ENCODE measurements at regions not wholly inside any gene's neighbourhood (a gene's known extent, or its start where the extent isn't known, plus 50 kb on each side); places are given as distances from the start of the nearest gene placed in this dataset.

GRCh38 chr12:116687888-116688287 lies 50.0 kb downstream of the SPRING1 start:
- Histone ChIP-seq H3K9ac (ENCODE audit: low read length) (no peak overlapping the region), H2AK5ac (ENCODE audit: low read length) (no peak overlapping the region), H2BK15ac (replicated peaks; ENCODE audit: low read depth) (no peak overlapping the region), H3K27ac (ENCODE audit: low read depth, low read length) (no peak overlapping the region), H2BK5ac (ENCODE audit: low read length) (no peak overlapping the region), H4K5ac (ENCODE audit: low read length) (peak overlapping the region; percentile 84), H3K4me1 (ENCODE audit: control insufficient read depth, low read depth, low read length) (no peaks in the 10 kb centered on the region), H3K23ac (ENCODE audit: low read length) (no peak overlapping the region), H2BK120ac (ENCODE audit: low read depth, low read length) (no peak overlapping the region), H3K4me3 (ENCODE audit: low read length) (no peak overlapping the region), H3K56ac (ENCODE audit: low read length) (peak overlapping the region; percentile 22), H4K8ac (ENCODE audit: low read depth, low read length) (no peak overlapping the region), H3K4me2 (ENCODE audit: low read length) (no peak overlapping the region), H3K79me2 (ENCODE audit: control insufficient read depth, insufficient read depth, low read length) (no peaks in the 10 kb centered on the region), H3K4ac (ENCODE audit: low read depth, low read length) (no peak overlapping the region), H3K36me3 (ENCODE audit: control insufficient read depth, insufficient read depth, low read length) (no peaks in the 10 kb centered on the region), H3K27me3 (ENCODE audit: insufficient read depth, low read length, poor library complexity) (no peaks in the 10 kb centered on the region), H3K18ac (ENCODE audit: low read length) (no peak overlapping the region), H3K79me1 (ENCODE audit: low read length) (no peaks in the 10 kb centered on the region)
- peak; percentile 95 for DNase-seq
- no CpG with 5 or more reads among the region's 11 CpGs for WGBS (ENCODE audit: extremely low coverage, insufficient coverage, low lambda C conversion rate)

GRCh38 chr12:116684891-116685290 lies 53.0 kb downstream of the SPRING1 start:
- Histone ChIP-seq H2BK5ac (ENCODE audit: low read length) (no peak overlapping the region), H4K5ac (ENCODE audit: low read length) (no peak overlapping the region), H2AK5ac (ENCODE audit: low read length) (no peak overlapping the region), H3K4ac (ENCODE audit: low read depth, low read length) (no peak overlapping the region), H3K56ac (ENCODE audit: low read length) (no peak overlapping the region), H3K27ac (ENCODE audit: low read depth, low read length) (no peak overlapping the region), H3K18ac (ENCODE audit: low read length) (no peak overlapping the region), H3K4me2 (ENCODE audit: low read length) (no peak overlapping the region), H2BK120ac (ENCODE audit: low read depth, low read length) (no peak overlapping the region), H3K36me3 (ENCODE audit: control insufficient read depth, insufficient read depth, low read length) (no peaks in the 10 kb centered on the region), H3K9ac (ENCODE audit: low read length) (no peak overlapping the region), H4K8ac (ENCODE audit: low read depth, low read length) (no peak overlapping the region), H3K27me3 (ENCODE audit: insufficient read depth, low read length, poor library complexity) (no peaks in the 10 kb centered on the region), H3K23ac (ENCODE audit: low read length) (no peak overlapping the region), H2BK15ac (replicated peaks; ENCODE audit: low read depth) (no peak overlapping the region), H3K4me3 (ENCODE audit: low read length) (no peak overlapping the region), H3K79me1 (ENCODE audit: low read length) (no peaks in the 10 kb centered on the region), H3K4me1 (ENCODE audit: control insufficient read depth, low read depth, low read length) (no peaks in the 10 kb centered on the region), H3K79me2 (ENCODE audit: control insufficient read depth, insufficient read depth, low read length) (no peaks in the 10 kb centered on the region)
- no CpG with 5 or more reads among the region's 3 CpGs for WGBS (ENCODE audit: extremely low coverage, insufficient coverage, low lambda C conversion rate)
- DNase-seq, result no peak

- no peak for DNase-seq
Measured at GRCh38 chr12:116677202-116677661, 60.6 kb downstream of the SPRING1 start.

GRCh38 chr12:116675339-116676107 lies 62.3 kb downstream of the SPRING1 start:
- no peak overlapping the region for H3K27ac ChIP-seq (ENCODE audit: low read depth, low read length)
- no peak overlapping the region for H2BK120ac ChIP-seq (ENCODE audit: low read depth, low read length)
- no peak overlapping the region for H3K4me2 ChIP-seq (ENCODE audit: low read length)
- no CpG with 5 or more reads among the region's 18 CpGs for WGBS (ENCODE audit: extremely low coverage, insufficient coverage, low lambda C conversion rate)
- H2BK5ac ChIP-seq (ENCODE audit: low read length), result no peak overlapping the region
- no peak for DNase-seq
- H4K8ac ChIP-seq (ENCODE audit: low read depth, low read length), result no peak overlapping the region
- no peak overlapping the region for H2BK15ac ChIP-seq (replicated peaks; ENCODE audit: low read depth)
- no peaks in the 10 kb centered on the region for H3K36me3 ChIP-seq (ENCODE audit: control insufficient read depth, insufficient read depth, low read length)
- no peaks in the 10 kb centered on the region for H3K79me2 ChIP-seq (ENCODE audit: control insufficient read depth, insufficient read depth, low read length)
- no peak overlapping the region for H3K56ac ChIP-seq (ENCODE audit: low read length)
- H3K4ac ChIP-seq (ENCODE audit: low read depth, low read length), result peak overlapping the region; percentile 74
- no peaks in the 10 kb centered on the region for H3K4me1 ChIP-seq (ENCODE audit: control insufficient read depth, low read depth, low read length)
- H3K9ac ChIP-seq (ENCODE audit: low read length), result no peak overlapping the region
- no peaks in the 10 kb centered on the region for H3K79me1 ChIP-seq (ENCODE audit: low read length)
- H3K23ac ChIP-seq (ENCODE audit: low read length), result no peak overlapping the region
- H3K27me3 ChIP-seq (ENCODE audit: insufficient read depth, low read length, poor library complexity), result no peaks in the 10 kb centered on the region
- no peak overlapping the region for H4K5ac ChIP-seq (ENCODE audit: low read length)
- H3K4me3 ChIP-seq (ENCODE audit: low read length), result no peak overlapping the region
- no peak overlapping the region for H2AK5ac ChIP-seq (ENCODE audit: low read length)
- no peak overlapping the region for H3K18ac ChIP-seq (ENCODE audit: low read length)

More at GRCh38 chr12:116677202-116677661, 60.6 kb downstream of the SPRING1 start:
- no peak overlapping the region for H3K4ac ChIP-seq (ENCODE audit: low read depth, low read length)
- H3K27me3 ChIP-seq (ENCODE audit: insufficient read depth, low read length, poor library complexity), result no peaks in the 10 kb centered on the region
- no peak overlapping the region for H4K8ac ChIP-seq (ENCODE audit: low read depth, low read length)
- no peak overlapping the region for H3K56ac ChIP-seq (ENCODE audit: low read length)
- no peaks in the 10 kb centered on the region for H3K4me1 ChIP-seq (ENCODE audit: control insufficient read depth, low read depth, low read length)
- H2AK5ac ChIP-seq (ENCODE audit: low read length), result no peak overlapping the region
- WGBS (ENCODE audit: extremely low coverage, insufficient coverage, low lambda C conversion rate), result no CpG with 5 or more reads among the region's 4 CpGs
- no peak overlapping the region for H3K27ac ChIP-seq (ENCODE audit: low read depth, low read length)
- H3K18ac ChIP-seq (ENCODE audit: low read length), result no peak overlapping the region
- no peak overlapping the region for H4K5ac ChIP-seq (ENCODE audit: low read length)
- no peak overlapping the region for H3K9ac ChIP-seq (ENCODE audit: low read length)
- no peaks in the 10 kb centered on the region for H3K79me2 ChIP-seq (ENCODE audit: control insufficient read depth, insufficient read depth, low read length)
- no peaks in the 10 kb centered on the region for H3K79me1 ChIP-seq (ENCODE audit: low read length)
- no peak overlapping the region for H2BK120ac ChIP-seq (ENCODE audit: low read depth, low read length)
- no peak overlapping the region for H2BK5ac ChIP-seq (ENCODE audit: low read length)
- H3K23ac ChIP-seq (ENCODE audit: low read length), result no peak overlapping the region
- no peak overlapping the region for H3K4me2 ChIP-seq (ENCODE audit: low read length)
- H3K4me3 ChIP-seq (ENCODE audit: low read length), result no peak overlapping the region
- H2BK15ac ChIP-seq (replicated peaks; ENCODE audit: low read depth), result no peak overlapping the region
- no peaks in the 10 kb centered on the region for H3K36me3 ChIP-seq (ENCODE audit: control insufficient read depth, insufficient read depth, low read length)

- peak overlapping the region; percentile 15 for H2BK120ac ChIP-seq (ENCODE audit: low read depth, low read length)
- no peak for DNase-seq
- H4K8ac ChIP-seq (ENCODE audit: low read depth, low read length), result no peak overlapping the region
- no peak overlapping the region for H2BK15ac ChIP-seq (replicated peaks; ENCODE audit: low read depth)
- no peak overlapping the region for H3K27ac ChIP-seq (ENCODE audit: low read depth, low read length)
- no peak overlapping the region for H2BK5ac ChIP-seq (ENCODE audit: low read length)
- no CpG with 5 or more reads among the region's 5 CpGs for WGBS (ENCODE audit: extremely low coverage, insufficient coverage, low lambda C conversion rate)
- no peak overlapping the region for H3K9ac ChIP-seq (ENCODE audit: low read length)
- no peaks in the 10 kb centered on the region for H3K79me1 ChIP-seq (ENCODE audit: low read length)
- no peak overlapping the region for H3K18ac ChIP-seq (ENCODE audit: low read length)
- no peak overlapping the region for H3K4me2 ChIP-seq (ENCODE audit: low read length)
- no peak overlapping the region for H2AK5ac ChIP-seq (ENCODE audit: low read length)
- H3K56ac ChIP-seq (ENCODE audit: low read length), result no peak overlapping the region
- no peak overlapping the region for H3K23ac ChIP-seq (ENCODE audit: low read length)
- no peaks in the 10 kb centered on the region for H3K79me2 ChIP-seq (ENCODE audit: control insufficient read depth, insufficient read depth, low read length)
- H3K27me3 ChIP-seq (ENCODE audit: insufficient read depth, low read length, poor library complexity), result no peaks in the 10 kb centered on the region
- no peaks in the 10 kb centered on the region for H3K36me3 ChIP-seq (ENCODE audit: control insufficient read depth, insufficient read depth, low read length)
- H3K4me3 ChIP-seq (ENCODE audit: low read length), result no peak overlapping the region
- no peaks in the 10 kb centered on the region for H3K4me1 ChIP-seq (ENCODE audit: control insufficient read depth, low read depth, low read length)
- H3K4ac ChIP-seq (ENCODE audit: low read depth, low read length), result peak overlapping the region; percentile 74
- H4K5ac ChIP-seq (ENCODE audit: low read length), result no peak overlapping the region
Measured at GRCh38 chr12:116674643-116675183, 63.2 kb downstream of the SPRING1 start.

Data from mesendoderm (in vitro differentiated cells).